ENCODE measurements at regions not wholly inside any gene's neighbourhood (a gene's known extent, or its start where the extent isn't known, plus 50 kb on each side); places are given as distances from the start of the nearest gene placed in this dataset.
"Not testable (repeated sequence)": the region's sequence is repeated elsewhere in the genome, so short reads cannot be mapped to it uniquely, and the experiment has no call there.

DNA sequence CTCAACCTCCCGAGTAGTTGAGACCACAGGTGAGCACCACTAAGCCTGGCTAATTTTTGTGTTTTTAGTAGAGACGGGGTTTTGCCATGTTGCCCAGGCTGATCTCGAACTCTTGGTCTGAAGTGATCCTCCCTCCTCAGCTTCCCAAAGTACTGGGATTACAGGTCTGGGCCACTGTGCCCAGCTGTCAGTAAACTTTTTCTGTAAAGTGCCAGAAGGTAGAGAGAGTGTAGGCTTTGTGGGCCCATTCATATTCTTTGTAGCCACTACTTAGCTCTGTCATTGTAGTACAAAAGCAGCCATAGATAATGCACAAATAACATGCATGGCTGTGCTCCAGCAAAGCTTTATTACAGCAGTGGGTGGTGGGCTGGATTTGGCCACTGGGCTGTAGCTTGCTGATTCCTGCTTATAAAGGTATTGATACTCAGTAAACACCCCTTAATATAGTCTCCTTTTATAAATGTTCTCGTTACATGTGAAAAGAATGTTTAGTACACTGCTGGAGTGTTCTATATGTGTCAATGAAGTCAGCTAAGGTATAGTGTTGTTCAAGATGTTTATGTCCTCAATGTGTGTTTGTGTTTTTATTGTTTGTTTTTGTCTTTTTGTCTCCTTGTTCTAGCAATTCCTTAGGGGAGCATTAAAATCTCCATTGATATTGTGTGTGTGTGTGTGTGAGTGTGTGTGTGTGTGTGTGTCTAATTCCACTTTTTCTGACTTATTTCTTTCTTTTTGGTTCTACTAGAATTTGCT lies 644.7 kb upstream of the DPP6 start:
- Histone ChIP-seq H3K27ac (ENCODE audit: low read depth in 1 of 2, low read length in 1 of 2) (no peak overlapping the region), H3K36me3 (ENCODE audit: control insufficient read depth in 4 of 4, insufficient read depth in 4 of 4, low read length in 4 of 4) (no peaks in the 10 kb centered on the region), H3K9me3 (ENCODE audit: control insufficient read depth in 4 of 4, insufficient read depth in 3 of 4, low read length in 3 of 4) (peaks cover 0 to 10% (median 0%) of the 10 kb centered on the region in 4 donors), H3K27me3 (ENCODE audit: control insufficient read depth in 3 of 3, insufficient read depth in 3 of 3, low read length in 2 of 3) (no peaks in the 10 kb centered on the region), H3K4me1 (ENCODE audit: control insufficient read depth in 5 of 5, insufficient read depth in 5 of 5, low read length in 5 of 5) (no peaks in the 10 kb centered on the region), H3K4me3 (no peak overlapping the region), H3K9ac (ENCODE audit: insufficient read depth in 1 of 2, low read length in 2 of 2) (no peak overlapping the region)
- DNase-seq (no peak), ATAC-seq (ENCODE audit: insufficient read depth, low FRiP score) (no peak)
- 83 to 90% methylated on average over 4 of the region's 4 CpGs for WGBS, 2 donors
- TF ChIP-seq, protein P1, sequence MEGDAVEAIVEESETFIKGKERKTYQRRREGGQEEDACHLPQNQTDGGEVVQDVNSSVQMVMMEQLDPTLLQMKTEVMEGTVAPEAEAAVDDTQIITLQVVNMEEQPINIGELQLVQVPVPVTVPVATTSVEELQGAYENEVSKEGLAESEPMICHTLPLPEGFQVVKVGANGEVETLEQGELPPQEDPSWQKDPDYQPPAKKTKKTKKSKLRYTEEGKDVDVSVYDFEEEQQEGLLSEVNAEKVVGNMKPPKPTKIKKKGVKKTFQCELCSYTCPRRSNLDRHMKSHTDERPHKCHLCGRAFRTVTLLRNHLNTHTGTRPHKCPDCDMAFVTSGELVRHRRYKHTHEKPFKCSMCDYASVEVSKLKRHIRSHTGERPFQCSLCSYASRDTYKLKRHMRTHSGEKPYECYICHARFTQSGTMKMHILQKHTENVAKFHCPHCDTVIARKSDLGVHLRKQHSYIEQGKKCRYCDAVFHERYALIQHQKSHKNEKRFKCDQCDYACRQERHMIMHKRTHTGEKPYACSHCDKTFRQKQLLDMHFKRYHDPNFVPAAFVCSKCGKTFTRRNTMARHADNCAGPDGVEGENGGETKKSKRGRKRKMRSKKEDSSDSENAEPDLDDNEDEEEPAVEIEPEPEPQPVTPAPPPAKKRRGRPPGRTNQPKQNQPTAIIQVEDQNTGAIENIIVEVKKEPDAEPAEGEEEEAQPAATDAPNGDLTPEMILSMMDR (IDR thresholded peaks at IDR 0.05; ENCODE audit: control extremely low read depth, extremely low read depth), result no peak

DNA sequence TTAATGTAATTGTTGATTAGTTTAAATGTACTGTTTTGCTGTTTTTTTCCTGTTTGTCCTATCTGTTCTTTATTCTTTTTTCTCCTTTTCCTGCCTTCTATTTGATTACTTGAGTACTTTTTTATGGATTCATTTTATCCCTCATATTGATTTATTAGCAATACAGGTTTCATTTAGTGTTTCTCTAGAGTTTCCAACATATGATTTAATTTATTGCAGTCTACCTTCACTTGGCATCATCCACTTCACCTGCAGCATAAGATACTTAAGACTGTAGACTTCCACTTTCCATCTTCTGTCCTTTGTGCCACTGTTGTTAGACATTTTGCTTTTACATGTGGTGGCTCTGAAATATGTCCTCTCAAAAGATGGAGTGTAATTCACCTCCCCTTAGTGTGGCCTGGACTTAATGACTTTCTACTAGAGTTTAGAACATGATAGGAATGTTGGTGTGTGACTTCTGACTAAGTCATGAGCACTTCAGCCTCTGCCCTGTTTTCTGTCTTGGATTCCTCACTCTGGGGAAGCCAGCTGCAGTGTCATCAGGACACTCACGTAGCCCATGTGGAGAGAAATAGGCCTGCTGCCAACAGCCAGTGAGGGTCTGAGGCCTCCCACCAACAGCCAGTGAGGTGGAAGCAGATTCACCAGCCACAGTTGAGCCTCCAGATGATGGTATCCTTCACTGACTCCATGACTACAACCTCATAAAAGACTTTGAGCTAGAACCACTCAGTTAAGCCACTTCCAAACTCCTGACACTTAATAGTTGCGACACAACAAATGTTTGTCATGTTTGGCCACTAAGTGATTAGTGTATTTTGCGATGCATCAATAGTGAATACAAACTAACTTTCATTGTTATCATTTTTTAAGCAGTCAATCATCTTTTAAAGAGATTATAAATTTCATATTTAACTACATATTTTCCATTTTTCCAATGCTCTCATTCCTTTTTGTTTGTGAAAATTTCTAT lies 643.5 kb upstream of the DPP6 start:
- 84 to 91% methylated on average over 3 of the region's 3 CpGs for WGBS, 2 donors
- Histone ChIP-seq H3K27ac (ENCODE audit: low read depth in 1 of 2, low read length in 1 of 2) (no peak overlapping the region), H3K36me3 (ENCODE audit: control insufficient read depth in 4 of 4, insufficient read depth in 4 of 4, low read length in 4 of 4) (no peaks in the 10 kb centered on the region), H3K4me1 (ENCODE audit: control insufficient read depth in 5 of 5, insufficient read depth in 5 of 5, low read length in 5 of 5) (no peaks in the 10 kb centered on the region), H3K27me3 (ENCODE audit: control insufficient read depth in 3 of 3, insufficient read depth in 3 of 3, low read length in 2 of 3) (no peaks in the 10 kb centered on the region), H3K9me3 (ENCODE audit: control insufficient read depth in 4 of 4, insufficient read depth in 3 of 4, low read length in 3 of 4) (peaks cover 0 to 7% (median 0%) of the 10 kb centered on the region in 4 donors), H3K4me3 (no peak overlapping the region), H3K9ac (ENCODE audit: insufficient read depth in 1 of 2, low read length in 2 of 2) (no peak overlapping the region)
- TF ChIP-seq, protein P1 (IDR thresholded peaks at IDR 0.05; ENCODE audit: control extremely low read depth, extremely low read depth), result no peak
- DNase-seq (no peak), ATAC-seq (ENCODE audit: insufficient read depth, low FRiP score) (no peak)

DNA sequence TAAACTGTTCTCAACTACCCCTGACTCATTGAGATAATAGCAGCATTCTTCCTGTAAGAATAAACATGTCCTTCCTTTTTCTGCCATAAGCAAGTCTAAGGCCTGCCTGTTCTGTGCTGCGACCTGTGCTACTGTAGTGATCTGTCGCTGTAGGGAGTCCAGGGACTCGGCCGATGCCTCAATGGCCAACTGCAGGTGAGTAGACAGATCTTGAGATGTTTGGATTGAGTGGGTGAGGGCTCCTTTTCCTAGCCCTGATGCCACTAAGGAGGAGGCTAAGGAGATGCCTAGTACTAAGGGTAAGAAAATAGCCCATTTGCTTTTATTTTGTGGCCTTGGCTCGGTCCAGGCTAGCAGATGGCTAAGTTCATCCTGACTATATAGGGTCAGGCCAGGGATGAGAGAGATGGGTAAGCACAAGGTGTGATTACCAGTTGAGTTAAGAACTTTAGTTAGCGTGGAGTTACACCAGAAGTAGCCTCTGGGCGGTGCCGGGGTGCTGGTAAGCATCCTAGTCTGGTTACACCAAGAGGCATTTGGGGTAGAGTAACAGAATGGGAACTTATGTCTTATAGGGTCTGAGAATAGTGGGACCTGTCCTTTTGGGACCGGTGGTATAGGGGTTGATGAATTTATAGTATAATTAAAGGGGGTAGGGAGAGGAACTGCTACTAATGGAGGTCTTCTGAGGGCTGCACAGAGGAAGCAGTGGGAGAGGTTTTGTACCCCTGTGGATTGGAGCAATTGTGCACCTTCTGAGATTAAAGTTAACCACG lies 642.4 kb upstream of the DPP6 start:
- not testable (repeated sequence) for H3K27ac ChIP-seq (ENCODE audit: low read depth in 1 of 2, low read length in 1 of 2); H3K36me3 ChIP-seq (ENCODE audit: control insufficient read depth in 4 of 4, insufficient read depth in 4 of 4, low read length in 4 of 4); ATAC-seq (ENCODE audit: insufficient read depth, low FRiP score); H3K9ac ChIP-seq (ENCODE audit: insufficient read depth in 1 of 2, low read length in 2 of 2); H3K4me1 ChIP-seq (ENCODE audit: control insufficient read depth in 5 of 5, insufficient read depth in 5 of 5, low read length in 5 of 5); DNase-seq; H3K4me3 ChIP-seq; H3K27me3 ChIP-seq (ENCODE audit: control insufficient read depth in 3 of 3, insufficient read depth in 3 of 3, low read length in 2 of 3); H3K9me3 ChIP-seq (ENCODE audit: control insufficient read depth in 4 of 4, insufficient read depth in 3 of 4, low read length in 3 of 4)
- WGBS, 2 donors, result 84 to 91% methylated on average over 10 of the region's 10 CpGs

DNA sequence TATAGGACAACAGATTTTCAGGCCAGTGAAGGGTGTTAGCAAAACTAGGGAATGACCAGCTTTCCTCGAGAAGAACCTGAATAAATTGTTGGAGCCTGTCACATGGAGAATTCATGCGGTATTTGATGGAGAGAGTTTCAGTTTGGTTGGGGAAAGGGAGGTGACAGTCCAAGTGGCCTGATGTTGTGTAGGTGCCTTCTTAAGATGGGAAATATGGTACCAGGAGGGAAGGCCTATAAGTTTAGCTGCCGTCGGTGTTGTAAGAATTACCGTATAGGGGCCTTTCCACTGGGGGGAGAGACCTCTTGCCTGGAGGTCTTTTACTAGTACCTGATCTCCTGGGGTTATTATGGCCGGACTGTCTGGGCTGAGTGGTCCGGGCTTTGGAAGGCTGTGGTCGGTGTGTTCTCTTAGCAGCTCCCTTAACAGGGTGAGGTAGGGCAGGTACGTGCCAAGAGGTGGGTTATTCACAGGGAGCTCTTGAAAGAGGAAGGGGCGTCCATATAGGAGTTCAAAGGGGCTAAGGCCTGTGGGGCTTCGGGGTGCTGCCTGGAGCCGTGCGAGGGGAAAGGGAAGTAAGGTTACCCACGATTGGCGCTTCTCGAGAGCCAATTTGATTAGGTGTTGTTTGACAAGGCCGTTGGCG lies 641.1 kb upstream of the DPP6 start:
- not testable (repeated sequence) for H3K27me3 ChIP-seq (ENCODE audit: control insufficient read depth in 3 of 3, insufficient read depth in 3 of 3, low read length in 2 of 3); H3K36me3 ChIP-seq (ENCODE audit: control insufficient read depth in 4 of 4, insufficient read depth in 4 of 4, low read length in 4 of 4); H3K9me3 ChIP-seq (ENCODE audit: control insufficient read depth in 4 of 4, insufficient read depth in 3 of 4, low read length in 3 of 4); ATAC-seq (ENCODE audit: insufficient read depth, low FRiP score); H3K4me1 ChIP-seq (ENCODE audit: control insufficient read depth in 5 of 5, insufficient read depth in 5 of 5, low read length in 5 of 5); H3K4me3 ChIP-seq; H3K27ac ChIP-seq (ENCODE audit: low read depth in 1 of 2, low read length in 1 of 2); H3K9ac ChIP-seq (ENCODE audit: insufficient read depth in 1 of 2, low read length in 2 of 2); DNase-seq
- WGBS, 2 donors, result 90 to 93% methylated on average over 18 of the region's 18 CpGs

DNA sequence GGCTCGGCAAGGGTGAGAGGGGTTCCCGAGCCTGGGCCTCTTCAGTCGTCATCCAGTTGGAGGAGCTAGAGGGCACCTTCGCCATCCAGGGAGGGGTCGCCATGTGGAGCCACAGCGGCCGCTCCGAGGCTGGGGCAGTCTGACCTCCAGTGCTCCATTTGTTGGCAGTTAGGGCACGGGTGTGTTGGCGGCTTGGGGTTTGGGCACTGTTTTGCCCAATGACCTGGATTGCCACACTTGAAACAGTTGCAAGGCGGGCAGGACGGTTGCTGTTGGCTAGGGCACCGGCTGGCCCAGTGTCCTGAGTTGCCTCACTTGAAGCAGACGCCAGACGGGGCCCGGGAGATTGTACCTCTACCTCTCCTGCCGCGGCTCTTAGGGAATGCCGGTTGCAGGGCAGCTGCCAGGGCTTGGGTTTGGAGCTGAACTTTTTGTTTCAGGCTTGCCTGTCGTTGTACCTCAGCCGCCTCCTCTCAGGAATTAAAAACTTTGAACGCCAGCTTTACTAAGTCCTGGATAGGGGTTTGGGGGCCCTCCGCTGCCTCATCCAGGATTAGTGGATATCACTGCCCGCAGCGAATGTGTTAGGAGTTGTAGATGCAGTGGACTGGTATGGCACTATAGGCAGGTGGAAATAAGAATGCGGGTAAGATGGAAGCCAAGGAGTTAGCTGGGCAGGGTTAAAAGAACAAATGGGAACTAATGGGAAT lies 639.9 kb upstream of the DPP6 start:
- not testable (repeated sequence) for H3K4me3 ChIP-seq; H3K9ac ChIP-seq (ENCODE audit: insufficient read depth in 1 of 2, low read length in 2 of 2); DNase-seq; H3K27ac ChIP-seq (ENCODE audit: low read depth in 1 of 2, low read length in 1 of 2); H3K36me3 ChIP-seq (ENCODE audit: control insufficient read depth in 4 of 4, insufficient read depth in 4 of 4, low read length in 4 of 4); H3K27me3 ChIP-seq (ENCODE audit: control insufficient read depth in 3 of 3, insufficient read depth in 3 of 3, low read length in 2 of 3); ATAC-seq (ENCODE audit: insufficient read depth, low FRiP score); H3K9me3 ChIP-seq (ENCODE audit: control insufficient read depth in 4 of 4, insufficient read depth in 3 of 4, low read length in 3 of 4); H3K4me1 ChIP-seq (ENCODE audit: control insufficient read depth in 5 of 5, insufficient read depth in 5 of 5, low read length in 5 of 5)
- WGBS, 2 donors, result 94% methylated on average over 26 of the region's 26 CpGs

Data from lung (tissue), 11 donors.